Tibial nerve (tissue), 4 donors: ENCODE measurements at regions not wholly inside any gene's neighbourhood (a gene's known extent, or its start where the extent isn't known, plus 50 kb on each side); places are given as distances from the start of the nearest gene placed in this dataset.

Experiments used
- DNase-seq, 2 donors: peaks; one replicate each; pipeline ENCODE4 v3.0.0-alpha.2; 2019; ENCODE audit warnings: low spot score in 2 of 2
- H3K27ac ChIP-seq, 4 donors: fragments of 200-600 bp; sonication (generic) in 3 of 4; one replicate each; pipeline ENCODE4 v1.5.1; 2017 to 2019; ENCODE audit warnings: mild to moderate bottlenecking in 1 of 4
- H3K27me3 ChIP-seq, 2 donors: fragments of 200-600 bp; sonication (generic) in 1 of 2; one replicate each; pipeline versions ENCODE4 v1.5.1 to v1.6.0; 2017 to 2019
- H3K36me3 ChIP-seq, 3 donors: fragments of 200-600 bp; sonication (generic); one replicate each; pipeline ENCODE4 v1.5.1; 2018 to 2019
- H3K4me1 ChIP-seq, 4 donors: fragments of 200-600 bp; sonication (generic) in 3 of 4; one replicate each; pipeline ENCODE4 v1.5.1; 2017 to 2019
- H3K4me3 ChIP-seq, 4 donors: fragments of 200-600 bp; sonication (generic) in 3 of 4; one replicate each; pipeline ENCODE4 v1.5.1; 2017 to 2019; ENCODE audit warnings: mild to moderate bottlenecking in 1 of 4, moderate library complexity in 1 of 4
- H3K9me3 ChIP-seq, 4 donors: fragments of 200-600 bp; sonication (generic) in 3 of 4; one replicate each; pipeline ENCODE4 v1.5.1; 2017 to 2019
- CTCF ChIP-seq, 5 experiments: fragments of 200-600 bp in 3 of 5; fragments of 450-650 bp in 2 of 5; sonication (generic) in 3 of 5; IDR thresholded peaks; one replicate each; pipeline ENCODE4 v1.5.1; 2016 to 2019; ENCODE audit warnings: antibody characterized with exemption in 5 of 5, mild to moderate bottlenecking in 3 of 5, moderate library complexity in 2 of 5
- EP300 ChIP-seq, 2 donors: sonication (generic); formaldehyde crosslinking; IDR thresholded peaks; one replicate each; pipeline ENCODE4 v1.6.1; 2017; ENCODE audit warnings: antibody characterized with exemption in 2 of 2, mild to moderate bottlenecking in 1 of 2
- POLR2A ChIP-seq, 2 donors: fragments of 450-650 bp; IDR thresholded peaks; one replicate each; pipeline ENCODE4 v1.6.1; 2017; ENCODE audit warnings: antibody characterized with exemption in 2 of 2, mild to moderate bottlenecking in 2 of 2, moderate library complexity in 2 of 2
- WGBS, 2 donors: methylation state at CpG; one replicate each; pipeline ENCODE4 v1.1.5; 2018; 5-methylcytosine and 5-hydroxymethylcytosine counted together

- Histone ChIP-seq H3K9me3 (peaks cover 0 to 31% (median 7%) of the 10 kb centered on the region in 4 donors), H3K27ac (no peak overlapping the region), H3K4me3 (no peak overlapping the region), H3K27me3 (no peaks in the 10 kb centered on the region), H3K36me3 (no peaks in the 10 kb centered on the region), H3K4me1 (no peaks in the 10 kb centered on the region)
- no peak for TF ChIP-seq POLR2A (IDR thresholded peaks at IDR 0.05)
- TF ChIP-seq CTCF (IDR thresholded peaks at IDR 0.05): no peak
- TF ChIP-seq EP300 (IDR thresholded peaks at IDR 0.05): no peak
- DNase-seq: no peak
- WGBS, 2 donors: 77 to 89% methylated on average over 4 of the region's 4 CpGs
Observed at GRCh38 chr3:150040097-150040496, 69.4 kb upstream of the PFN2 start.

GRCh38 chr3:150038830-150039229, 68.1 kb upstream of the PFN2 start:
- Histone ChIP-seq H3K4me3 (peak overlapping the region in 1 of 4 donors; percentile 18), H3K36me3 (no peaks in the 10 kb centered on the region)

GRCh38 chr3:150036780-150037179, 66.1 kb upstream of the PFN2 start:
- H3K27me3 ChIP-seq: no peaks in the 10 kb centered on the region
- 90% methylated on average over 5 of the region's 5 CpGs for WGBS, 2 donors
- TF ChIP-seq CTCF (IDR thresholded peaks at IDR 0.05) (no peak), POLR2A (IDR thresholded peaks at IDR 0.05) (no peak), EP300 (IDR thresholded peaks at IDR 0.05) (no peak)
- DNase-seq: no peak
- H3K36me3 ChIP-seq: no peaks in the 10 kb centered on the region
- no peak overlapping the region for H3K4me3 ChIP-seq
- H3K9me3 ChIP-seq: peaks cover 0 to 10% (median 3%) of the 10 kb centered on the region in 4 donors
- no peak overlapping the region for H3K27ac ChIP-seq
- H3K4me1 ChIP-seq: no peaks in the 10 kb centered on the region

More at GRCh38 chr3:150038830-150039229, 68.1 kb upstream of the PFN2 start:
- Histone ChIP-seq H3K4me1 (no peaks in the 10 kb centered on the region), H3K27ac (no peak overlapping the region), H3K27me3 (no peaks in the 10 kb centered on the region), H3K9me3 (peaks cover 0 to 28% (median 7%) of the 10 kb centered on the region in 4 donors)
- TF ChIP-seq CTCF (IDR thresholded peaks at IDR 0.05): no peak
- no peak for TF ChIP-seq EP300 (IDR thresholded peaks at IDR 0.05)
- TF ChIP-seq POLR2A (IDR thresholded peaks at IDR 0.05): no peak
- 83 to 84% methylated on average over 6 of the region's 6 CpGs for WGBS, 2 donors
- DNase-seq: no peak

- no peaks in the 10 kb centered on the region for H3K36me3 ChIP-seq
- 66 to 68% methylated on average over 7 of the region's 7 CpGs for WGBS, 2 donors
- H3K4me1 ChIP-seq: no peaks in the 10 kb centered on the region
- no peak overlapping the region for H3K4me3 ChIP-seq
- peaks cover 0 to 3% (median 0%) of the 10 kb centered on the region in 4 donors for H3K9me3 ChIP-seq
- no peak overlapping the region for H3K27ac ChIP-seq
- no peak for DNase-seq
- H3K27me3 ChIP-seq: no peaks in the 10 kb centered on the region
- TF ChIP-seq CTCF (IDR thresholded peaks at IDR 0.05) (no peak), EP300 (IDR thresholded peaks at IDR 0.05) (no peak), POLR2A (IDR thresholded peaks at IDR 0.05) (no peak)
Observed at GRCh38 chr3:150035910-150036612, 65.4 kb upstream of the PFN2 start.

- Histone ChIP-seq H3K4me1 (no peaks in the 10 kb centered on the region), H3K36me3 (no peaks in the 10 kb centered on the region), H3K27ac (no peak overlapping the region), H3K9me3 (no peaks in the 10 kb centered on the region), H3K27me3 (no peaks in the 10 kb centered on the region), H3K4me3 (no peak overlapping the region)
- no peak for DNase-seq
- TF ChIP-seq CTCF (IDR thresholded peaks at IDR 0.05) (no peak), POLR2A (IDR thresholded peaks at IDR 0.05) (no peak), EP300 (IDR thresholded peaks at IDR 0.05) (no peak)
- WGBS, 2 donors: 65 to 67% methylated on average over 6 of the region's 6 CpGs
Observed at GRCh38 chr3:150035301-150035779, 64.6 kb upstream of the PFN2 start.
